ENCODE measurements at regions not wholly inside any gene's neighbourhood (a gene's known extent, or its start where the extent isn't known, plus 50 kb on each side); places are given as distances from the start of the nearest gene placed in this dataset.

GRCh38 chr17:79420318-79421243 is 190.3 kb downstream of the RBFOX3 start:
- no peak for TF ChIP-seq CTCF (IDR thresholded peaks at IDR 0.05)
- no peak for TF ChIP-seq POLR2A (IDR thresholded peaks at IDR 0.05)
- no peak for TF ChIP-seq POLR2AphosphoS5 (IDR thresholded peaks at IDR 0.05)

All from breast epithelium (tissue), 3 donors.